ENCODE measurements at regions not wholly inside any gene's neighbourhood (a gene's known extent, or its start where the extent isn't known, plus 50 kb on each side); places are given as distances from the start of the nearest gene placed in this dataset.

- no peak overlapping the region for H2AFZ ChIP-seq (ENCODE audit: low read length)
- ChIA-PET POLR2A (no interaction called here), CTCF (ENCODE audit: low intra/inter-chr PET ratio, low total read pairs) (no interaction called here)
- H3K36me3 ChIP-seq (replicated peaks in 1 of 2; ENCODE audit: control insufficient read depth in 1 of 2, insufficient read depth in 2 of 2, low read length in 2 of 2), result no peaks in the 10 kb centered on the region
- no peaks in the 10 kb centered on the region for H4K20me1 ChIP-seq (ENCODE audit: insufficient read depth, low read length)
- intact Hi-C loops (cut with micrococcal nuclease; ENCODE audit: unreplicated experiment), result no loop called here
- no peak for DNase-seq (ENCODE audit: low spot score)
- WGBS (ENCODE audit: low lambda C conversion rate), result 16% methylated on average over 6 of the region's 6 CpGs
- no peak overlapping the region for H3K27ac ChIP-seq (ENCODE audit: extremely low read length, insufficient read depth, low read length)
- no TSS peak for BruUV-seq (replicated peaks)
- H3K79me2 ChIP-seq (ENCODE audit: insufficient read depth, low read length), result no peaks in the 10 kb centered on the region
- H3K4me3 ChIP-seq (replicated peaks in 1 of 3; ENCODE audit: insufficient read depth in 1 of 3, low read depth in 2 of 3, low read length in 3 of 3), result no peak overlapping the region
- TF ChIP-seq RORA (CRISPR knock-in tag; IDR thresholded peaks at IDR 0.05), result no peak
- no peak for TF ChIP-seq SP5 (CRISPR knock-in tag; IDR thresholded peaks at IDR 0.05; ENCODE audit: borderline replicate concordance, low read depth)
- no peak for TF ChIP-seq ZNF562 (CRISPR knock-in tag; IDR thresholded peaks at IDR 0.05; ENCODE audit: borderline replicate concordance)
- TF ChIP-seq ETS1 (CRISPR knock-in tag; IDR thresholded peaks at IDR 0.05), result no peak
- no peak for TF ChIP-seq YY1 (IDR thresholded peaks at IDR 0.05; ENCODE audit: insufficient read depth, insufficient replicate concordance, low read depth, low read length)
- no peak for TF ChIP-seq SRF (IDR thresholded peaks at IDR 0.05; ENCODE audit: low read depth, low read length)
- TF ChIP-seq ZBTB34 (CRISPR knock-in tag; IDR thresholded peaks at IDR 0.05), result no peak
- no peak for TF ChIP-seq ZNF33B (CRISPR knock-in tag; IDR thresholded peaks at IDR 0.05)
- no peak for TF ChIP-seq ZNF513 (CRISPR knock-in tag; conservative IDR thresholded peaks at IDR 0.05)
- no peak for TF ChIP-seq ZNF160 (CRISPR knock-in tag; IDR thresholded peaks at IDR 0.05)
- TF ChIP-seq ASH2L (IDR thresholded peaks at IDR 0.05; ENCODE audit: insufficient read length, low read depth, low read length), result no peak
- TF ChIP-seq TBX2 (CRISPR knock-in tag; IDR thresholded peaks at IDR 0.05; ENCODE audit: borderline replicate concordance), result no peak
- peaks cover 0 to 16% of the 10 kb centered on the region in 2 experiments; a peak in 3 of 5 replicates for H3K27me3 ChIP-seq (ENCODE audit: control insufficient read depth in 1 of 2, insufficient read depth in 2 of 2, low read length in 2 of 2)
- no peaks in the 10 kb centered on the region for H3K4me1 ChIP-seq (ENCODE audit: insufficient read depth, low read length)
- in situ Hi-C loops (cut with HindIII; ENCODE audit: extremely low pct_ligation_motif_present, low pct_unique_long_range_greater_than_20kb), result no loop called here
- no peak overlapping the region for H3K4me2 ChIP-seq (ENCODE audit: low read depth, low read length)
- no peak for FAIRE-seq
- no peak for ATAC-seq
- no peaks in the 10 kb centered on the region for H3K9me3 ChIP-seq (ENCODE audit: low read length)
- no peak overlapping the region for H3K9ac ChIP-seq (ENCODE audit: insufficient read depth, low read depth, low read length)
Measured at GRCh38 chr11:123366924-123367323, 63.1 kb upstream of the GRAMD1B start.

All from HepG2 (cell line).